HT-29 (cell line): ENCODE measurements at regions not wholly inside any gene's neighbourhood (a gene's known extent, or its start where the extent isn't known, plus 50 kb on each side); places are given as distances from the start of the nearest gene placed in this dataset.
A peak's percentile ranks its signal among the peaks of the same experiment; 100 is the strongest.

Source experiments
- DNase-seq: peaks from one replicate; pipeline ENCODE4 v3.0.0-alpha.2; 2015; ENCODE audit warnings: low spot score

DNA sequence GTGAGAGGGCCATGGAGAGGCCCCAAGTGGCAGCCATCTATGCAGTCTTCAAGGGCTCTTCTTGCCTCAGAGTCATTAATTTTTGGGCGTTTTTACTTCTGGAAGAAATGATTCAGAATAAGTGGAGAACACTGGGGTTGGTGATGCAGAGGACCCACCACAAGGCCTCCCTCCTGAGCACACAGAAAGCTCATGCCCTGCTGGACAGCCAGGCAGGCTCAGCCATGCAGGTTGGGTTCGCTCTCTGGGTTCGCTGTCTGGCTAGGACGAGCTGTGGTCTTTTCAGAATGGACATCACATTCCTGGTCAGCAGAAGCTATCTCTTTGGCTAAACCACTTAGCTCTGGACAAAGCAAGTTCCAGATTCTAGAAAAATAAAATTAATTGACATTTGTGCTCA is 480.8 kb downstream of the RPS24 start:
- no peak for DNase-seq

DNA sequence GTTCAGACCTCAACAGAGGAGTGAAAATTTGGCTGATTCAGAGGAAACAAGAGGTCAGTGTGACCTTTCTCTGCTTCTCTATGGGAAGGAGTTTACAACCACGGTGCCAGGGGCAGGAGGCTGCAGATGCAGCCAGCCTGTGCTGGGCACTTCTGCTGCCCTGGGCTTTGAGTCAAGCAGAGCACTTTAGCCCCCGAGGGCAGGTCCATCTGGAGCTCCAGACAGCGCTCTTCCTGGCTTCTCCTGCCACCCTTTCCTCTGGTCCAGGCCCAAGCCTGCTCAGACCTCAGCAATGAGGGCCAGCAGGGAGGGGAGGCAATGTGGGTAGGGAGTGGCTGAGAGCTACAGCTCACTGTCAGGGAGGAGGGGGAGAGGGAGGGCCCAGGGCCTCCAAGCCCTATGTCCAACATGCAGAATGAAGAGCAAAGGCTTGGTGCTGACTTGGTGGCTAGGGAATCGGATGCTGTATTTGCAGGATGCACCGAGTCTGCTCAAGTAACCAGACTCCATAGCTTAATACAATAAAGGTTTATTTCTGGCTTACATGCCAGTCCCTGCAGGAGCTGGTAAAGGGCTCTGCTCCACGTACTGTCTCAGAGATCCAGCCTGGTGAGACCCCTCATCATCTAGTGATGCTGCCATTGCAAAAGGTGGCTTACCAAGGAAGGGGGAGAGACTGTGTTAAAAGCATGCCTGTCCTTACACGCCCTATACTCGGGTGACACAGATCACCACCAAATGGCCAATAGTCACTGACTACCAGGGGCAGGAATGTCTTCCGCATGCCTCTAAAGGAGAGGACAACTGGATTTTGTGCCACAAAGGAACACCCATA is 481.6 kb downstream of the RPS24 start:
- no peak for DNase-seq

DNA sequence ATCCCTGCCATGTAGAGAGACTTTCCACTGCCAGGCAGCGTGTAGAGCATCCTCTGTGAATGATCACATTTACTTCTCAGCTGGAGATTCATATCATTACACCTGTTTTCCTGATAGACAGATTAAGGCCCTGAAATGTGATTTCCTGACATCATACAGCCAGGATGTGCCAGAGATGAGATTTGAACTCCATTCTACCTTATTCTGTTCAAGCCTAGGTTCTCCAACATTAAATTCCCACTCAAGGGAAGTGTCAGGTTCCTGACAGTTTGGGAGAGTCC is 482.1 kb downstream of the RPS24 start:
- DNase-seq: no peak

DNA sequence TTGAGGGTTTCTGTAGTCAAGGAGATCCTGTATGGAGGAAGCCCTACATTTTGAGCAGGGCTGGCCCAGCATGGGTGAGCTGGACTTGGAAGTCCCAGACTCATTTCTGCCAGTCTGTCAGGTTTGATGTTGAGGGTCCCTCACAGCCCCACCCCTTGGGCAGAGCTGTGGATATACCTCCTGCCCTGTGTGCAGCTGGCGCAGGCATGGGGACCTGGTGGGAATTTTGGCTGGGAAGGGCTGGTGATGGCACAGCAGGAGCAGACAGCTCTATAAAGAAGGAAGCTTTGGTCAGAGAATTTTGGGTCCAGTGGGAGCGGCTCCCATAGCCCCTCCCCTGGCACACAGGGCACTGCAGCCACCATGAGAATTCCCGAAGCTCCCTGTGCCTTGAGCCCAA is 482.6 kb downstream of the RPS24 start:
- DNase-seq: no peak

DNA sequence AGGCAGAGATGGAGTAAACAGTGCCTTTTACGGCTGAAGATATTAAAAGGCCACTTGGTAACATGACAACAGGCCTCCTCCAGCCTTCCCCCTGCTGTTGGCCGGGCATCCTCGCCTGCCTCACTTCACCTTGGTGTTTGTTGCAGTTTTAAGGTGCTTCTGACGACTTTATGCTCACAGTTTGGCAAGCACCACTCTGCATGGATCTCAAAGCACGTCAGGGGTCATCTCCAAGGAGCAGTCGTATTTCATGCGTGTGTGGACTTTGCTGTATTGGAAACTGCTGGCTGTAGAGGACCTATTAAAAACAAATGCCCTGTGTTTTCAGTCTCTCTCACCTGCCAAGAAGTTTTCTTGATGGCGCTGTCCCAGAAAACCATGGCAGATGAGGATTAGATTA is 483.1 kb downstream of the RPS24 start:
- DNase-seq: no peak

DNA sequence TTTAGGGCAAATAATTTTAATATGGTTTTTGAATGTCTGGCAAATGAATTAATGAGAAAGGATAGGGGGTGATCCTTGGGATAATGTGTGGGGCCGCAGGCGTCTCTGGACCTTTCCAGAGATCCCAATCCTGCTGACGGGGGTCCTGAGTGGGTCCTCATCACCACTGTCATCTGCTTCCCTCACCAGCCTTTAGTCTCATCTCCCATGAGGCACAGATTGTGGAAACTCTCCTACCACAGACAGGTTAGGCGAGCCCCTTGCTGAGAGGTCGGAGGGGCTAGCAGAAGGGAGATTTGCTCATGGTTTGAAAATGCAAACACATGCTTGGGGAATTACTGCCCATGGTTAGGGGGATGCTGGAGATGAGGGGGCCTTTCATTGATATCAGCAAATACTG is 484.6 kb downstream of the RPS24 start:
- DNase-seq: no peak

DNA sequence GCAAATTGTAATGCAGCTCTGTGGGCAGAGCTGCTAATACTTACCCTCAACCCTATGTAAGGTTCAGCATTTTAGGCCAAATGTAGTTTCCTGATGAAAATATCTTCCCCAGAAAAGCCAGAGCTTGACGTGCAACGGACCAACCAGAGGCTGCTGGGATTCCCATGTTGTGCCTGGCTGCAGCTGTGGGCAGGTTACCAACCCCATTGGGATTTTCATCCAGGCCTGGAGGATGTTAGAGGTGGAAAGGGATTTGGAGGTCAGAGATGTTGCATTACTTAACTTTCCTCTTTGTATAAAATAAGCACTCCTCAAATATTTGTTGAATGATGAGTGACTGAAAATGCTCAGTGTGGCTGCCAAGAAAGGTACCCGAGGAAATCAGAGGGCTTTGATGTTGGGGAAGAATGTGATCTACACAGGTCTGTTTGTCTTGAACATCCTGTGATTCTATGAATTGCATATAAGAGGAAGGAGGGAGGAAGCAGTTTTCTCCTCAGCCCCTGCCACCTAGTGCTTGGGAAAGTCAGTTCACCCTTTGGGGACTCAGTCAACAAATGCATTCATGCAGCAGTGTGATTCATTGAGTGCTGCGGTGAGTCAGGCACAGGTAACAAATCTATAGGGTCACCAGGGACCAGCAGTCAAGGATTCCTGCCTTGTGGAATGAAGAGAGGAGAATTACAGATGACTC is 487.2 kb downstream of the RPS24 start:
- peak; percentile 59 for DNase-seq

DNA sequence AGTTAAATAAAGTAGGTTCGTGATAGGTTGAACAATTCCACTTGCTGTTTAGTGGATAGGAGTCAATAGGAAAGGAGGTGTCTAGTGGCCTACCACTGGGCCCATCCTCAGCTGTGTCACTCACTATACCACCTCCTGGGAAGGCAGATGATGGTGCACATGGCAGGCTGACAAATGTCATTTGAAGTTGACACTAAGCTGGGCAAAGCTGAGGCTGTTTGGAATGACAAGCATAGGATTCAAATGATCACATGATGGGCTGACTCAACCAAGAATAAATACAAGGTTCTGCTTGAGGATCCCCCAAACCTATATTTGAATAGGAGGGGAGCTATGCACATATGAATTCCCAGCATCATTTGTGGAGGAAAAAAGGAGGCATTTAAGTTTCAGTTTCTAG is 489.8 kb downstream of the RPS24 start:
- no peak for DNase-seq

DNA sequence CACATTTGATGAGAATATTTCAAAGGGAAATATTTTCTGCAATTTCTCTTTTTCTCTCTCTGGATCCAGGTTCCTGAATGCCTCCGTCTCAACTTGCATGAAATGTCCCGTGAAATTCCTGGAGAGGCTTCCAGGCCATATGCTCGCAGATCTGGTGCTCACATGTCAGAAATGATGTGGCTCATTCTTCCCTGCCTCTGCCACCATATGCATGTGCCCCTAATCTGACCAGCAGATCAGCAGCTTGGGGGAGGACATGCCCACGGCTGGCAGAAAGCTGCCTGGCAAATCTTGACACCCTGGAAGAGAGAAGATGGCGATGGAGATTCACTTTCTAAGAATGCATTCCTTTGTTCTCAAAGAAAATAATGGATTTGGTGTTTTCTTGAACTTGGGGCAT is 490.7 kb downstream of the RPS24 start:
- DNase-seq: no peak

DNA sequence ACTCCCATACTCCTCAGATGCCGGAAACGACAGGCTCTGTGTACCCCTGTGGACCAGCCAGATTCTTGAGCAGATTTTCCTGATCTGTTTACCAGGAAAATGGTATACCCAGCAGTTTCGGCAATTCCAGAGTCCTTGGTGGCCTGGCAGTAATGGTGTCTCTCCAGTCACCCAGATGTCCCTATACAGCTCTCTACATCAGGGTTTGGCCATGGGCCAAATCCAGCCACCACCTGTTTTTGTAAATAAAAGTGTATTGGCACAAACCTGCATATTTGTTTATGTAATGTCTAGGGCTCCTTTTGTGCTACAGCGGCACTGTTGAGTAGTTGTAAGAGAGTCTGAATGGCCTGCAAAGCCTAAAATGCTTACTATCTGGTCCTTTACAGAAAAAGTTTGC is 491.3 kb downstream of the RPS24 start:
- DNase-seq: no peak

DNA sequence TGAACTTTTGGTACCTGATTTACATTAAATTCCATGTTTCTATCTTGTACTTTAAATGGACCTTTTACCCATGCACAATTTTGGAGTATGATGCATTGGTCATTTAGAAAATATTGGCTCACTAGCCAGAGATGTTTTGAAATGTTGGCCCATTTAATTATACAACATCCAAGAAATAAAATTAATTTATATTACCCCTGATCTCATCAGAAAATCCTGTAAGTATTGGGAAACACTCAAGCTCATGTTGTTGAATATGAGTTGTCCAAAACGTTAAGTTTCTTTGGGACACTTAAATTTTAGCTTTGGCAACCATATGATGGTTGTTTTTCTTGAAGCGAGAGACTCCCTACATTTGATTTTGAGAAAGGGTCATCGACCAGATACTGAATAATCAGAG is 492.7 kb downstream of the RPS24 start:
- no peak for DNase-seq

DNA sequence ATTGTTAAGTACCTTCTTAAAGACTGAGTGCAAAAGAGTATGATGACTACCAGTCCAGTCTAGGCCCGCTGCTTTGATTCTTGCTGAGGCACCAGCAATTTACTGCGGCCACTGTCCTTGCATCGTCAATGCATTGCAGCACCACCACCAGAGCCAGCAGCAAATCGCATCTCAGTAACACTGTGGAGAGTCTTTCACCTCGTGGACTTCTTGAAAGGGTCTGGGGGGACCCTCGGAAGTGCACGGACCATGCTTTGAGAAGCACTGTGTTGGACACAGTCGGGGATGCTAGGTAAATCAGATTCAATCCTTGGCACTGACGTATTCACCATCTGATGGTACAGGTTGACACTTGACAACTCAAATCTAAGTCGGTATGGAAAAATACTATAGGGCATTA is 493.6 kb downstream of the RPS24 start:
- DNase-seq: no peak

DNA sequence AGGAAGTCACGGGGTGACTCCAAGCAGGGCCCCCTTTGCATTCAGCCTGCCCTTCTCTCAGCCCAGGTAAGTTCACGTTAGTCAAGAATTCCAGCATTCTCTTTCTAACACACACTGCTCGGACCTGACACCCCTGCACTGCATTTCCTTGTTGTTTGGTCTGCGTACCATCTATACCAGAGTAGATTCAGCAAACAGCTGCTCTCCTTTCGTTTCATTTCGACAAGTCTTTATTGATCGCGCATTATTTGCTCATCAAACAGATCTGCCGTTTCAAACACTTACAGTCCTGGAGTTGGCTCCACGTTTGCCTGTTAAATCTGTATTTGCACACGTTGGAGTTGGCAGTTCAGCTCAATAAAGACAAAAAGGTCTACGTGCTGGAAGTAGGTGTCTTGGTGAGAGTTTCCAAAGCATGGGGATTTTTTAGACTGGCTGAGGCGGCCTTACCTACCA is 495.1 kb downstream of the RPS24 start:
- DNase-seq: no peak

DNA sequence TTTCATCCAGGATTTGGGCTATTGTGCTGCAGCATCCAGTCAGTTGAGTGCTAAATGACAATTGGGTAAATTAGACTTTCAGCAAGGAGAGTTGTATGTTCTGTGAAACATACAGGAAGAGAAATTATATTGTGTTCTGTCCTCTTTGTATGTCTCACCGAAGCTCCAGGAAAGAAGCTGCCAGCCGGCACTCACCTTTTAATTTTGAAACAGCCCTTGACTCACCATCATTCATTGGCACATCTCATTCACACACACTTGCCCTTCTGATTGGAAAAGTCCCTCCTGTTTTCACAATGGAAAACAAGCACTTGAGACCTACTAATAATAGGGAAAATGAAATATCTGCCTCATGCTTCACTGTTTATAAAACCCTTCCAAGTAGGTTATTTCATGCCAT is 495.6 kb downstream of the RPS24 start:
- DNase-seq: no peak

DNA sequence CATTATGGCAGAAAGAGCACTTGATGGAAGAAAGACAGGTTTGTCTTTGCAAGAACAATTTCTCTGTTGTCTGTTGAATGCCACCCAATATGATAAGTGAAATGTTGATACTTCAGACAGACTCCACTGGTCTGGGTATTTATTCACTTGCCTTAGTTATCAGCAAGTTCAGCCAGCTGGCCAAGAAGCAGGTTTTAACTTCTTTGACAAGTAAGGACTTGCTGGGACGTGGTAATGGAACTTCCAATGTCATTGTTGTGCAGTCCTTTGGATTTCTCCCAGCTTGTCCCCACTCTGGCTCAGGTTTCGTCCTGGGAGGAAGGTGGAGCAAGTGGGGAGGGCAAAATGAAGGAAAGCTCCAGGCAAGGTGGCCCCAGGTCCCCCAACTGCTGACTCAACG is 497.4 kb downstream of the RPS24 start:
- no peak for DNase-seq

DNA sequence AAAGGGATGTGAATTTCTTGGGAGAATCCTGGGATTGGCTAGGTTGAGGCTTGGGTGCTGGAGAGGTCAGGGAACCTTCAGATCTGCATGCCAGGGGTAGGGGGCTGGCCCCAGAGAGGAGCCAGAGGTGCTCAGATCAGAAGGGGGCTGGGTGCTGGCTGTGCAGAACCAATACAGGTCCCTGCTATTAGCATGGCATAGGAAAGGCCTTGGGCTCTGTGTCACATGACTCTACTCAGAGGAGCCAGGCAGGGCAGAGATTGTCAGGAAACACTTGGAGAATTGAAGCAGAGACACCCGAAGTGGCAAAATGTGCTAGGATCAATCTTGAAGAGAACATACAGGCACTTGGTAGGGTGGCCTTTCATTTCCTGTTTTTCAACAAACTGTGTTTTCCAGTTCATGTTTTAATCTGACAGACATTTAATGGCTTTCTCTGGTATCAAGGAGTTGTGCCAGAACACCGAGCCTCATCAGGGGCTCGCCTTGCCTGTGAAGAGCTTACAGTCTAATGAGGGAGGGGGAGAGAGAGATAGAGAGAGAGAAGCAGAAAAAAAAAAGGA is 498.9 kb downstream of the RPS24 start:
- no peak for DNase-seq

DNA sequence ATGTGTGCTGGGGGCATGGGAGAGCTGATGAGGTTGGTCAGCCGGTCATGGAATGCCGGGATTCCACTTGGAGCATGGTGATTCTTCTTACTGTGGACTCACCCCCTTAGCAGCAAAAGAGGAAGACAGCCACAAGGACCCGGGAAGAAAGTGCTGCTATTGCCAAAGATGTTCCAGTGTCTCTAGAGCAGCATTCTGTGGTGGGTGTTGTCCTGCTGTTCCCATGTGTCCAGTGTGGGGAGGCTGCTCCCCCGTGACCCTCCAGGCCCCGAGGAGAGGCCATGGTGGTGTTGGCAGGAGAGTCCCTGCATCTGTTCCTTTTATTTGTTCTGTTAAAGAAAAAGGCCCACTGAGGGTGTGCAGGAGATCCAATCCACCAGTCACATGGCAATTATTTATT is 499.4 kb downstream of the RPS24 start:
- DNase-seq: no peak

DNA sequence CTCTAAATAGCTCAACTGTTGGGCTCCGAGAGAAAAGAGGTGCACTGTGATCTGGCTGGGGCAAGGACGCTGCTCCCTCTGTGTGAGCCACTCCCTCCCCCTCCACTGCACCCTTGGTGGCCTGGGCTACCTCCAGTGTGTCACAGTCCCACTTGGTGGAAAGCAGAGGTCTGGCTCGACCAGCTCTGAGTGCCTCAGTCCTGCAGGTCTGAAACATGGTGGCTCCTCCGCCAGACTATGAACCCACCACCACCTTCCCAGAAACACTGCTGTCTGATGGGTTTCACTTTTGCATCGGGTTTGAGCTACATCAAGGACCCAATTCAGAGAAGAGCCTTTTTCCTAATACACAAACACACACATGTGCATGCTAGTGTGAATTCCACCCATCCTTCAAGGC is 500.1 kb downstream of the RPS24 start:
- no peak for DNase-seq

DNA sequence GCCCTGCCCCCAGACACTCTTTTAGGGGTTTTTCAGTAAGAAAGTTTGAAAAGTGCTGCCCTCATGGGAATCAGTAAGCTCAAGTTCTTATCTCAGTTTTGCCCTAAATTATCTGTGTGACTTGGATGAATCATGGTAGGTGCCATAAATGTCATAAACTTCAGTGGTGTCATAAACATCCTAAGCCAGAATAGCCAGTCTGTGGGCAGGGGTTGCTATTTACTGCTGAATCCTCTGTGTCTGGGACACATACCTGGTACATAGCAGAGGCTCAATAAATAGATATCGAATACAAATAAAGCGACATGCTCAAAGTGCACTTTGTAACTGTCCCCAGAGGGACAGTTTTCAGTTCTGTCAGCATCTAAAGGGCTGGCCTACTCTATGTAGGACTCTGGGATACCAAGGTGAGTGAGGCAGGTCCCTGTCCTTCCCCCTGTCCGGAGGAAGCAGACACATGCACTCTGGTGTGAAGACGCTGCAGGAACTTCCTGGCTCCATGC is 502.1 kb downstream of the RPS24 start:
- no peak for DNase-seq

DNA sequence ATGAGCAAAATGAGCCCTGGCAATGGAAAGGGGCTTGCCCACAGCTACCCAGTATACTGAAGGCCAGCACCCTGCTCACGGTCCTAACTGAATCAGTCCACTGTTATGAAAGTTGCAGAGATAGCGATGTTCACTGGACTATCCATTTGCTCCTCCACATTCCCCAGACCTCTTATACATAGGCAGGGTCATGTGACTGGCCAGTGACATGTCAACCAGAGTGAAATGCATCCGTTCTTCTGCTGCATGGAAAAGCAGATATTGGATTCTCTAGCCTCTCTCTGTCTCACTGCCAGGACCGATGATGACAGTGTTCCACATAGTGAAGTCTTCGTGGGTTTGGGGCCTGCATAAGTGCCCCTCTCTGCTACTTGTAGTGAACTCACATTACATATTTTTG is 503.4 kb downstream of the RPS24 start:
- no peak for DNase-seq

DNA sequence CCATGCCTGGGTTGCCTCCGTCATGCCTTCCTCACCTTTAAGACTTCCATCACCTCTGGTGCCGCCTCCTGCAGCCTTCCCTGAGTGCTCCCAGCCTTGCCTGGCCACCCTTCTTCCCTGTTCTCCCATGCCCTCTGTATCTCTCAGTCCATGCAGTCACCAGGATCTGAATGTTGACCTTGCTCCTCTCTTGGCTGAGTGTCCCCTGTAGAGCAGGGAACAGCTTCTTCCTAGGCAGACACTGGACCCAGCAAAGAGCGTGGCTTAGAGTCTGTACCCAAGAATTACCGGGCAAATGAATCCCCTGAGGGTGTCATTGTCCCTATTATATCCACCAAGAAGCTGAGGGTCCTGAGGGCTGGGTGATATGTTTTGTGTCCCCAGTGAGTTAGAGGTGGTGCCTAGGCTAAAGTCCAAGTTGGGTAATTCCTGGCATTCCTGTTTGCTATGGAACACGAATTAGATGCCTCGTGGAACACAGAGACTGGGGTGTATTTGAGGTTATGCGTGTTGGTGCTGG is 505.6 kb downstream of the RPS24 start:
- no peak for DNase-seq

DNA sequence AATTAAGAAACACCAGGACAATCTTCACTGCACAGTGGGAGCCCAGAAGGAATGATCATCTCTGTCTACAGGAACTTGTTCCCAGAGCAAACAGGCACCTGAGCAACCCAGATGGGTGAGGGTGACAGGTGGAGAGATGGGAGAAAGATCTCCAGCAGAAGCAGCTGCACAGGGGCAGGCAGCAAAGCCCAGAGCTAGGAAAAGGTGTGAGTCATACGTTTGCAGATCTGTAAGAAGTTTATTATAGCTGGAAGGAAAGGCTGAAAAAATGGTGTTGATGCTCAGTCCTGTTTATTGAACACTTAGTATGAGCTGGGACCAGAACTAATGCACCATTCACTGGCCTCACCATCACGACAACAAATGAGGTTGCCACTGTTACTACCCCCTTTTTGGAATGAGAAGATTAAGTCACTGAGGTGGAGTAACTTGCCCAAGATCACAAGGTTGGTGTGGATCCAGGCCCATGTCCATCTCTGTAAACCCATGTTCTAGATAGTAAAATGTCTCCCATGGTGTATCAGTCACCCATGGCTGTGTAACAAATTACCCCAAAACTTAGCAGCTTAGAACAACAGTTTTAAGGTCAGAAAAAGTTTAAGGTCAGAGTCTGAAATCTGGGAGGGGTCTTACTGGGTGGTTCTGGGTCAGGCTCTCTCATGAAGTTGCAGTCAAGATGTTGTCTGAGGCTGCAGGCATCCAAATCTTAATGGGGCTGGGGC is 506.9 kb downstream of the RPS24 start:
- DNase-seq: no peak
